GM12891 (cell line): ENCODE measurements at regions not wholly inside any gene's neighbourhood (a gene's known extent, or its start where the extent isn't known, plus 50 kb on each side); places are given as distances from the start of the nearest gene placed in this dataset.
"Not testable (repeated sequence)": the region's sequence is repeated elsewhere in the genome, so short reads cannot be mapped to it uniquely, and the experiment has no call there.

Source experiments
- POLR2A ChIP-seq: IDR thresholded peaks from 2 replicates; pipeline ENCODE4 v1.6.1; 2011; ENCODE audit warnings: low read depth, low read length, control low read depth
- POLR2AphosphoS5 ChIP-seq: IDR thresholded peaks from 2 replicates; pipeline ENCODE4 v1.6.1; 2011; ENCODE audit warnings: low read depth, low read length, control low read depth
- SPI1 ChIP-seq: IDR thresholded peaks from 2 replicates; pipeline ENCODE4 v1.6.1; 2011; ENCODE audit warnings: low read depth, low read length, control low read depth
- TAF1 ChIP-seq: IDR thresholded peaks from 2 replicates; pipeline ENCODE4 v1.6.1; 2011; ENCODE audit warnings: low read depth, low read length, control low read depth

DNA sequence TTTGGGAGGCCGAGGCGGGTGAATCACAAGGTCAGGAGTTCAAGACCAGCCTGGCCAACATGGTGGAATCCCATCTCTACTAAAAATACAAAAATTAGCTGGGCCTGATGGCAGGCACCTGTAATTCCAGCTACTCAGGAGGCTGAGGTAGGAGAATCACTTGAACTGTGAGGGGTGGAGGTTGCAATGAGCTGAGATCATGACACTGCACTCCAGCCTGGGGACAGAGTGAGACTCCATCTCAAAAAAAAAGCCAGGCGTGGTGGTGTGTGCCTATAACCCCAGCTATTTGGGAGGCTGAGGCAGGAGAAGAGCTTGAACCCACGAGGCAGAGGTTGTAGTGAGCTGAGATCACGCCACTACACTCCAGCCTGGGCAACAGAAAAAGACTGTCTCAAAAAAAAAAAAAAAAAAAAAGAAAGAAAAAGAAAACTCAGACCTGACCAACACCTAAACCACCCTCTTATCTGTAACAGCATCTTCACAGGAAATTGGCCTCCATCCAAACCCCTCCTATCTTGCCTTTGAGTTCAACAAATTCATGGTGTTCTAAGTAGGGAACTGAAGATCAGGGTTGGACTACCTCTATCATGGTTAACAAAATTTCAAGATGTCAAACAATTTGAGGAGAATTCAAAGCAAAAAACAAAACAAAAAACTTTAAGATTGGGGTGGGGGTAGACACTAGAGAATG is 357.2 kb upstream of the C11orf87 start:
- not testable (repeated sequence) for TF ChIP-seq POLR2A, SPI1, POLR2AphosphoS5, TAF1
